ENCODE measurements at regions not wholly inside any gene's neighbourhood (a gene's known extent, or its start where the extent isn't known, plus 50 kb on each side); places are given as distances from the start of the nearest gene placed in this dataset.

GRCh38 chr5:19322716-19323485 is 665.1 kb downstream of the CDH18 start:
- TF ChIP-seq CHD1 (IDR thresholded peaks at IDR 0.05; ENCODE audit: low read depth, low read length) (no peak), RFX5 (IDR thresholded peaks at IDR 0.05; ENCODE audit: borderline replicate concordance, low read depth, low read length) (no peak), CTCF (IDR thresholded peaks at IDR 0.05; ENCODE audit: control extremely low read depth in 1 of 3, insufficient read depth in 1 of 3, low read depth in 1 of 3, low read length in 3 of 3) (no peak), POLR2AphosphoS5 (IDR thresholded peaks at IDR 0.05; ENCODE audit: low read depth, low read length) (no peak), POLR2A (IDR thresholded peaks at IDR 0.05; ENCODE audit: control extremely low read depth in 1 of 2, low read depth in 2 of 2, low read length in 2 of 2) (no peak), GTF2F1 (IDR thresholded peaks at IDR 0.05; ENCODE audit: borderline replicate concordance, low read depth, low read length) (no peak), SP2 (IDR thresholded peaks at IDR 0.05; ENCODE audit: low read length) (no peak), HDAC6 (IDR thresholded peaks at IDR 0.05; ENCODE audit: low read depth, low read length) (no peak), EZH2 (IDR thresholded peaks at IDR 0.05; ENCODE audit: low read depth, low read length, severe bottlenecking) (no peak), ATF2 (IDR thresholded peaks at IDR 0.05; ENCODE audit: low read length) (no peak), MAX (IDR thresholded peaks at IDR 0.05) (no peak), JUND (IDR thresholded peaks at IDR 0.05; ENCODE audit: low read length) (no peak), SUZ12 (IDR thresholded peaks at IDR 0.05; ENCODE audit: low read length) (no peak), CREB1 (IDR thresholded peaks at IDR 0.05) (no peak)

Measured in H1 (cell line).